Parathyroid adenoma (tissue), 2 donors: ENCODE measurements at regions not wholly inside any gene's neighbourhood (a gene's known extent, or its start where the extent isn't known, plus 50 kb on each side); places are given as distances from the start of the nearest gene placed in this dataset.

Source experiments
- H2AFZ ChIP-seq: fragments of 300-600 bp; sonication (generic); one replicate; pipeline ENCODE4 v1.7.0; 2017; ENCODE audit warnings: antibody characterized with exemption, mild to moderate bottlenecking
- H3K27ac ChIP-seq: fragments of 300-600 bp; sonication (generic); one replicate; pipeline ENCODE4 v1.7.0; 2017
- H3K27me3 ChIP-seq: fragments of 300-600 bp; sonication (generic); one replicate; pipeline ENCODE4 v1.7.0; 2017; ENCODE audit warnings: low read length; ENCODE audit not compliant: control insufficient read depth, insufficient read depth
- H3K36me3 ChIP-seq: fragments of 300-600 bp; sonication (generic); one replicate; pipeline ENCODE4 v1.7.0; 2017; ENCODE audit warnings: low read length; ENCODE audit not compliant: control insufficient read depth, insufficient read depth
- H3K4me1 ChIP-seq: fragments of 300-600 bp; sonication (generic); one replicate; pipeline ENCODE4 v1.7.0; 2017; ENCODE audit warnings: control low read depth
- H3K4me2 ChIP-seq: fragments of 300-600 bp; sonication (generic); one replicate; pipeline ENCODE4 v1.7.0; 2017; ENCODE audit warnings: low read length
- H3K4me3 ChIP-seq: fragments of 300-600 bp; sonication (generic); one replicate; pipeline ENCODE4 v1.7.0; 2017; ENCODE audit warnings: low read depth, low read length
- H3K79me2 ChIP-seq: fragments of 300-600 bp; sonication (generic); one replicate; pipeline ENCODE4 v1.7.0; 2017; ENCODE audit warnings: control low read depth
- H3K9ac ChIP-seq: fragments of 300-600 bp; sonication (generic); one replicate; pipeline ENCODE4 v1.7.0; 2017; ENCODE audit warnings: mild to moderate bottlenecking
- H3K9me3 ChIP-seq: fragments of 300-600 bp; sonication (generic); one replicate; pipeline ENCODE4 v1.7.0; 2017; ENCODE audit warnings: low read length; ENCODE audit not compliant: control insufficient read depth
- TF ChIP-seq, protein P1 (sequence below): fragments of 300-600 bp; sonication (generic); IDR thresholded peaks from one replicate; pipeline ENCODE4 v1.7.0; 2017; ENCODE audit warnings: antibody characterized with exemption, mild to moderate bottlenecking
- donor health status: primary hyperparathyroidism.

DNA sequence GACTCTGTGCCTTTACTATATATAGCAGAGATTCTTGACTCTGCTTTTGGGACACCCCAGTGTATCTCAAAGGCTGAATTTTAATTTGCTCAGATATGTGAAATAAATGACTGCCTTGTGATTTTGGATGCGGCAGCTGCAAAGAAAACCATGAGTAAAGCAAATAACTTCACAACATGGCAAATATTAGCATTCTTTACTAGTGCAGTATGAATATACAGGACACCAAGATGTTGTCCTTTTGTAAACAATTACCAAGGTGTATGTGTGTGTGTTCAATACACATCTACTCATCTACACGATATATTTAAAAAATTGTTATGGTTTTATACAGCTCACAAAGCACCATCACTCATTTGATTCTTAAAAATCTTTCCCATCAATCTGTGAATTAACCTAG lies 70.6 kb upstream of the TCF4 start:
- Histone ChIP-seq H3K9me3 (no peaks in the 10 kb centered on the region), H3K9ac (no peak overlapping the region), H3K4me3 (no peak overlapping the region), H3K4me2 (no peak overlapping the region), H3K79me2 (no peaks in the 10 kb centered on the region), H3K36me3 (no peaks in the 10 kb centered on the region), H3K4me1 (no peaks in the 10 kb centered on the region), H3K27me3 (no peaks in the 10 kb centered on the region), H2AFZ (no peak overlapping the region), H3K27ac (no peak overlapping the region)
- TF ChIP-seq, protein P1, sequence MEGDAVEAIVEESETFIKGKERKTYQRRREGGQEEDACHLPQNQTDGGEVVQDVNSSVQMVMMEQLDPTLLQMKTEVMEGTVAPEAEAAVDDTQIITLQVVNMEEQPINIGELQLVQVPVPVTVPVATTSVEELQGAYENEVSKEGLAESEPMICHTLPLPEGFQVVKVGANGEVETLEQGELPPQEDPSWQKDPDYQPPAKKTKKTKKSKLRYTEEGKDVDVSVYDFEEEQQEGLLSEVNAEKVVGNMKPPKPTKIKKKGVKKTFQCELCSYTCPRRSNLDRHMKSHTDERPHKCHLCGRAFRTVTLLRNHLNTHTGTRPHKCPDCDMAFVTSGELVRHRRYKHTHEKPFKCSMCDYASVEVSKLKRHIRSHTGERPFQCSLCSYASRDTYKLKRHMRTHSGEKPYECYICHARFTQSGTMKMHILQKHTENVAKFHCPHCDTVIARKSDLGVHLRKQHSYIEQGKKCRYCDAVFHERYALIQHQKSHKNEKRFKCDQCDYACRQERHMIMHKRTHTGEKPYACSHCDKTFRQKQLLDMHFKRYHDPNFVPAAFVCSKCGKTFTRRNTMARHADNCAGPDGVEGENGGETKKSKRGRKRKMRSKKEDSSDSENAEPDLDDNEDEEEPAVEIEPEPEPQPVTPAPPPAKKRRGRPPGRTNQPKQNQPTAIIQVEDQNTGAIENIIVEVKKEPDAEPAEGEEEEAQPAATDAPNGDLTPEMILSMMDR, result no peak

DNA sequence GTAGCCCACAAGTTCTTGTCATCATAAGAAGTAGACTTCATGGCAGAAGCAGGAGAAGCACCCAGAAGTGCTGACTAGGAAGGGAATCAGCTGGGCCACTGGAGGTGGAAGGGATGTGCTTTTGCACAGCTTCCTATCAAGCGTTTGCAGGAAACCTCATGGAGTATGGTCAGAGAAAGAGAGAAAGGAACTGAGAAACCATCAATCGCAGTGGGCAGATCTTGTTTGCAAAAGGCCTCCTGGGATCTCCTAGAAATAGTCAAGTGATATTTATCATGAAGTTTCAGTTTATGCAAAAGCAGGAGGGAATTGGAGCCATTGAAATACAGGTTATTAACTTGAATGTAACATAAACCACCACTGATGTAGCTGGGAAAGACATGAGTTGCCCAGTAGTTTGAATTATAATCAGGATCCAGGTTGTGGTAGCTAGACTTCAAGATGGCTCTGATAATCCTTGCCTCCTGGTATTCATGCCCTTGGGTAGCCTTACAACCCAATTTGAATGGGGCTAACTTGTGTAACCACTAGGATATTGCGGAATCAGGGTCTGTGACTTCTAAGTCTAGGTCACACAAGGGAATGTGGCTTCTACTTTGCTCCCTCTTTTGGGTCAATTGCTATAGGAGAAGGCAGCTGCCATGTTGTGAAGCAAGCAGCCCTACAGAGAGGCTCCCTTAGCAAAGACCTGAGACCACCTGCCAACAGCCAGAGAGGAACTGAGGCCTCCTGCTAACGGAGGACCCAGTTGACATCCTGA lies 69.8 kb upstream of the TCF4 start:
- H3K27ac ChIP-seq, result no peak overlapping the region
- no peaks in the 10 kb centered on the region for H3K4me1 ChIP-seq
- no peaks in the 10 kb centered on the region for H3K27me3 ChIP-seq
- no peak overlapping the region for H3K4me3 ChIP-seq
- no peaks in the 10 kb centered on the region for H3K36me3 ChIP-seq
- no peaks in the 10 kb centered on the region for H3K9me3 ChIP-seq
- no peak overlapping the region for H3K9ac ChIP-seq
- TF ChIP-seq, protein P1, result no peak
- no peak overlapping the region for H3K4me2 ChIP-seq
- H3K79me2 ChIP-seq, result no peaks in the 10 kb centered on the region
- no peak overlapping the region for H2AFZ ChIP-seq

DNA sequence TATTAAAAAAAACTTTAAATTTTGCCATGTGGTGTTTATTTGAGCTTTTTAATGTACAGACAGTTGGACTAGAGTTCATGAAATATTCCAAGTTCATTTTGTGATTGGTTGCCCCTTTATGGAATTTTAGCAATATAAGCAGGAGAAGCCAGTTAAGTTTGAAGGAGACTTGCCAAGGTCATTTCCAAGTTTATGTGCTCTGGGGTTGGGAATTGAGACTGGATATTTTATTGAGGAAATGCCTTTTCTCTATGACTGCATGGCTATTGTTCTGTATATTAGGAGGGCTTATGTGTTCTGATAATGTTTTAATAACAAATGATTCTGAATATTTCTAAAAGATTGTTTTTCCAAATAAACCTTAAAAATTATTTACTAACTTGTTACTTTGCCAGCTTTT lies 67.0 kb upstream of the TCF4 start:
- Histone ChIP-seq H3K9me3 (no peaks in the 10 kb centered on the region), H2AFZ (no peak overlapping the region), H3K27me3 (no peaks in the 10 kb centered on the region), H3K4me2 (no peak overlapping the region), H3K9ac (no peak overlapping the region), H3K79me2 (no peaks in the 10 kb centered on the region), H3K36me3 (no peaks in the 10 kb centered on the region), H3K4me3 (no peak overlapping the region), H3K4me1 (no peaks in the 10 kb centered on the region), H3K27ac (no peak overlapping the region)
- TF ChIP-seq, protein P1, result no peak

DNA sequence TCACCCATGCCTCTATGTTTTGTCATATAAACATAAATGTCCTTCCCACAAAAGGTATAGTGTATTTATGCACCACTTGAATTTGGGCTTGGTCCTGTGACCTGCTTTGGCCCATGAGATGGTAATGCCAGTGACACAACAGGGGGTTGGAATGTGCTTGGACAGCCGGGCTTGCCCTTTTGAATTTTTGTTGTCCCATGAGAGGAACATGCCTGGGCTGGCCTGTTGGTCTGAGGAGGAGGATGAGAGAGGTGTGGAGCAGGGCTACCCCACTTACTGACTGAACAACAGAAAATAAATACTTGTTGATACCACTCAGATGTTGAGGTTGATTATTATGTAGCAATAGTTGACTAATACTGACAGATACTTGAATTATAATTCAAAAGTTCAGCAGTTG lies 63.2 kb upstream of the TCF4 start:
- Histone ChIP-seq H3K9me3 (no peaks in the 10 kb centered on the region), H3K27ac (no peak overlapping the region), H2AFZ (no peak overlapping the region), H3K4me3 (no peak overlapping the region), H3K79me2 (no peaks in the 10 kb centered on the region), H3K36me3 (no peaks in the 10 kb centered on the region), H3K27me3 (no peaks in the 10 kb centered on the region), H3K4me1 (no peaks in the 10 kb centered on the region), H3K4me2 (no peak overlapping the region), H3K9ac (no peak overlapping the region)
- TF ChIP-seq, protein P1, result no peak

DNA sequence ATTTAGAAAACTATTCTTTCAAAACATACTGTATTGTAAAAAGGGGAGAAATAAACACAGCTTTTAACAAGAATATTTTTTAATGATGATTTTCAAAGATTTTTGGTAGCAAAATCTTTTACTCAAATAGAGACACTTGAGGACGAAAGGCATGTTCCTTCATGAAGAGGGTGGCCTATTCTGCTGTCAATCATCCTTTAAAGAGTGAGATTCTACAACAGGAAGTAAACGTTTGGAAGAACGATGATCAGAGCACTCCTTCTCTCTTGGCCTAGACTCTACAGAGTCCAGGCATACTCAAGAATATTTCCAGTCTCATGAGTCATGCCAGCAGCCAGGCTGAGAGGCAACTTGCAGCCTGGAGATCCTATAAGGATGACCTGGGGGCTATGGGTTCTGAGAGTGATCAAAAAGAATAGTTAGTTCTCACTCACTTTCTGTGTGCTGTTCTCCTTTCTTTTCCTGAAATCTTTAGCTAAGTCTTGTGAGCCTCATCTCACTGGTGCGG lies 62.4 kb upstream of the TCF4 start:
- Histone ChIP-seq H3K27me3 (no peaks in the 10 kb centered on the region), H3K27ac (no peak overlapping the region), H3K9me3 (no peaks in the 10 kb centered on the region), H3K4me1 (no peaks in the 10 kb centered on the region), H3K9ac (no peak overlapping the region), H2AFZ (no peak overlapping the region), H3K36me3 (no peaks in the 10 kb centered on the region), H3K79me2 (no peaks in the 10 kb centered on the region), H3K4me2 (no peak overlapping the region), H3K4me3 (no peak overlapping the region)
- TF ChIP-seq, protein P1, result no peak
